Body of pancreas (tissue), 4 donors: ENCODE measurements at regions not wholly inside any gene's neighbourhood (a gene's known extent, or its start where the extent isn't known, plus 50 kb on each side); places are given as distances from the start of the nearest gene placed in this dataset.

Experiments used
- CTCF ChIP-seq, 7 experiments: fragments of 450-650 bp in 4 of 7; fragments of 200-600 bp in 3 of 7; sonication (generic) in 3 of 7; IDR thresholded peaks; one replicate each; pipeline ENCODE4 v1.5.1; 2016 to 2019; ENCODE audit warnings: antibody characterized with exemption in 7 of 7
- POLR2A ChIP-seq, 3 donors: fragments of 450-650 bp; IDR thresholded peaks; one replicate each; pipeline ENCODE4 v1.6.1; 2016; ENCODE audit warnings: antibody characterized with exemption in 3 of 3, mild to moderate bottlenecking in 2 of 3

GRCh38 chr5:17413691-17414090 lies 84.3 kb upstream of the TAF11L2 start:
- TF ChIP-seq POLR2A (IDR thresholded peaks at IDR 0.05) = no peak
- TF ChIP-seq CTCF (IDR thresholded peaks at IDR 0.05) = no peak
